ENCODE measurements at regions not wholly inside any gene's neighbourhood (a gene's known extent, or its start where the extent isn't known, plus 50 kb on each side); places are given as distances from the start of the nearest gene placed in this dataset.

GRCh38 chrY:17223502-17223901, 656.5 kb downstream of the CDY2B start:
- no peak for TF ChIP-seq CTCF (IDR thresholded peaks at IDR 0.05; ENCODE audit: low read depth, low read length, missing control alignments)
- H3K4me3 ChIP-seq (ENCODE audit: low read depth, low read length), result no peak overlapping the region
- no peak for DNase-seq (ENCODE audit: low read depth)

- DNase-seq (ENCODE audit: low read depth), result no peak
- no peak overlapping the region for H3K4me3 ChIP-seq (ENCODE audit: low read depth, low read length)
- no peak for TF ChIP-seq CTCF (IDR thresholded peaks at IDR 0.05; ENCODE audit: low read depth, low read length, missing control alignments)
These were observed 677.6 kb downstream of the CDY2B start for GRCh38 chrY:17202395-17202794.

- no peak overlapping the region for H3K4me3 ChIP-seq (ENCODE audit: low read depth, low read length)
- no peak for DNase-seq (ENCODE audit: low read depth)
- TF ChIP-seq CTCF (IDR thresholded peaks at IDR 0.05; ENCODE audit: low read depth, low read length, missing control alignments), result no peak
These were observed 695.7 kb downstream of the CDY2B start for GRCh38 chrY:17184299-17184698.

GRCh38 chrY:17166881-17167280, 713.1 kb downstream of the CDY2B start:
- no peak for DNase-seq (ENCODE audit: low read depth)
- no peak for TF ChIP-seq CTCF (IDR thresholded peaks at IDR 0.05; ENCODE audit: low read depth, low read length, missing control alignments)
- H3K4me3 ChIP-seq (ENCODE audit: low read depth, low read length), result no peak overlapping the region

- DNase-seq (ENCODE audit: low read depth), result no peak
- no peak for TF ChIP-seq CTCF (IDR thresholded peaks at IDR 0.05; ENCODE audit: low read depth, low read length, missing control alignments)
- no peak overlapping the region for H3K4me3 ChIP-seq (ENCODE audit: low read depth, low read length)
These were observed 757.9 kb downstream of the CDY2B start for GRCh38 chrY:17122166-17122565.

- H3K4me3 ChIP-seq (ENCODE audit: low read depth, low read length), result no peak overlapping the region
- TF ChIP-seq CTCF (IDR thresholded peaks at IDR 0.05; ENCODE audit: low read depth, low read length, missing control alignments), result no peak
- DNase-seq (ENCODE audit: low read depth), result no peak
These were observed 794.7 kb downstream of the CDY2B start for GRCh38 chrY:17085303-17085702.

GRCh38 chrY:17079887-17080286, 800.1 kb downstream of the CDY2B start:
- DNase-seq (ENCODE audit: low read depth), result no peak
- TF ChIP-seq CTCF (IDR thresholded peaks at IDR 0.05; ENCODE audit: low read depth, low read length, missing control alignments), result no peak
- no peak overlapping the region for H3K4me3 ChIP-seq (ENCODE audit: low read depth, low read length)
